ENCODE measurements at regions not wholly inside any gene's neighbourhood (a gene's known extent, or its start where the extent isn't known, plus 50 kb on each side); places are given as distances from the start of the nearest gene placed in this dataset.
"Not testable (repeated sequence)": the region's sequence is repeated elsewhere in the genome, so short reads cannot be mapped to it uniquely, and the experiment has no call there.

DNA sequence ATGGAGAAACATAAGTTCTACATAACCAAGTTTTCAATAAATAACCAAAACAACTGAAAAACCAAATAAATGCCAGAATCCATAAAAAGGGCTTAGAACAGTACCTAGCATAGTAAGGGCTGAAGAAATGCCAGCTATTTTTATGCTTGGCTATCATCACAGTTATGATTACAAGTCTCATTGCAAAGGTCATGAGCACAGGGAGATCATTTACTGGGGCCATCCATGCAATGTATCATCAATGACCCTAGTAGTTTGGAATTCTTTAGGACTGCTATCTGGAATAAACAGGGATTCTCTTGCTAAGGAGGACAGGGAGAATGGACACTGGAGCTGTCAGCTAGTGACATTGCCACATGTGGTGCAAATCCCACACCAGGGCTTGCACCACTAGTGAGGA, 92.5 kb upstream of the NAP1L1 start:
- Histone ChIP-seq H3K27ac (ENCODE audit: extremely low read depth, low read depth, low read length) (no peak overlapping the region), H3K9me3 (ENCODE audit: control insufficient read depth, insufficient read depth, low read depth, low read length) (no peaks in the 10 kb centered on the region), H3K4me3 (ENCODE audit: low read depth, low read length) (no peak overlapping the region), H3K36me3 (ENCODE audit: control insufficient read depth in 2 of 2, insufficient read depth in 1 of 2, low read length in 2 of 2) (no peaks in the 10 kb centered on the region; a peak in 1 of 3 replicates), H3K4me1 (ENCODE audit: control insufficient read depth, insufficient read depth, low read length) (no peaks in the 10 kb centered on the region)
- POLR2A ChIA-PET: no interaction called here
- CTCF ChIA-PET: interaction anchor here (1.3 kb wide), 1 partner anchor 19 kb away, joined by 3 read pairs; no protein-coding TSS in a partner anchor
- TF ChIP-seq KLF7 (tag by site-specific recombination; IDR thresholded peaks at IDR 0.05; ENCODE audit: borderline replicate concordance): no peak
- no peak for TF ChIP-seq ZNF501 (tag by site-specific recombination; IDR thresholded peaks at IDR 0.05)
- TF ChIP-seq ZBTB7A (tag by site-specific recombination; IDR thresholded peaks at IDR 0.05; ENCODE audit: low read depth): no peak
- no peak for TF ChIP-seq ZNF404 (tag by site-specific recombination; IDR thresholded peaks at IDR 0.05)
- no peak for TF ChIP-seq ZNF138 (tag by site-specific recombination; IDR thresholded peaks at IDR 0.05; ENCODE audit: borderline replicate concordance)
- no peak for TF ChIP-seq GLIS1 (tag by site-specific recombination; IDR thresholded peaks at IDR 0.05)
- no peak for TF ChIP-seq ZNF341 (tag by site-specific recombination; IDR thresholded peaks at IDR 0.05; ENCODE audit: low read depth)
- no peak for TF ChIP-seq ZNF24 (tag by site-specific recombination; IDR thresholded peaks at IDR 0.05)
- no peak for TF ChIP-seq ZNF335 (tag by site-specific recombination; conservative IDR thresholded peaks at IDR 0.05)
- no peak for TF ChIP-seq ZNF791 (tag by site-specific recombination; IDR thresholded peaks at IDR 0.05)
- TF ChIP-seq, protein P1, sequence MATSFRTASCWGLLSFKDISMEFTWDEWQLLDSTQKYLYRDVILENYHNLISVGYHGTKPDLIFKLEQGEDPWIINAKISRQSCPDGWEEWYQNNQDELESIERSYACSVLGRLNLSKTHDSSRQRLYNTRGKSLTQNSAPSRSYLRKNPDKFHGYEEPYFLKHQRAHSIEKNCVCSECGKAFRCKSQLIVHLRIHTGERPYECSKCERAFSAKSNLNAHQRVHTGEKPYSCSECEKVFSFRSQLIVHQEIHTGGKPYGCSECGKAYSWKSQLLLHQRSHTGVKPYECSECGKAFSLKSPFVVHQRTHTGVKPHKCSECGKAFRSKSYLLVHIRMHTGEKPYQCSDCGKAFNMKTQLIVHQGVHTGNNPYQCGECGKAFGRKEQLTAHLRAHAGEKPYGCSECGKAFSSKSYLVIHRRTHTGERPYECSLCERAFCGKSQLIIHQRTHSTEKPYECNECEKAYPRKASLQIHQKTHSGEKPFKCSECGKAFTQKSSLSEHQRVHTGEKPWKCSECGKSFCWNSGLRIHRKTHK (tag by site-specific recombination; IDR thresholded peaks at IDR 0.05): no peak
- no peak for TF ChIP-seq YY1 (tag by site-specific recombination; IDR thresholded peaks at IDR 0.05)
- no peak for TF ChIP-seq ZNF16 (tag by site-specific recombination; IDR thresholded peaks at IDR 0.05; ENCODE audit: low read depth)

DNA sequence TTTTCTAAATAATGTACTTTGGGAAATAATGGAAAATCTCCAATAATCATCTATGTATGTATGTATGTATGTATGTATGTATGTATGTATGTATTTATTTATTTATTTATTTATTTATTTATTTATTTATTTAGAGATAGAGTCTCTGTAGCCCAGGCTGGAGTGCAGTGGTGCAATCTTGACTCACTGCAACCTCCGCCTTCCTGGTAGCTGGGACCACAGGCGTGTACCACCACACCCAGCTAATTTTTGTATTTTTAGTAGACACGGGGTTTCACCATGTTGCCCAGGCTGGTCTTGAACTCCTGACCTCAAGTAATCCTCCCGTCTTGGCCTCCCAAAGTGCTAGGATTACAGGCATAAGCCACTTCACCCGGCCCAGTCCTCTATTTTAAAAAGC, 91.5 kb upstream of the NAP1L1 start:
- CTCF ChIA-PET: interaction anchor here (0.6 to 0.8 kb wide), 4 partner anchors 24 to 459 kb away, joined by 3 to 4 read pairs (median 3); no protein-coding TSS in a partner anchor
- H3K9me3 ChIP-seq (ENCODE audit: control insufficient read depth, insufficient read depth, low read depth, low read length); H3K27ac ChIP-seq (ENCODE audit: extremely low read depth, low read depth, low read length); H3K4me1 ChIP-seq (ENCODE audit: control insufficient read depth, insufficient read depth, low read length); POLR2A ChIA-PET; H3K4me3 ChIP-seq (ENCODE audit: low read depth, low read length); H3K36me3 ChIP-seq (ENCODE audit: control insufficient read depth in 2 of 2, insufficient read depth in 1 of 2, low read length in 2 of 2): not testable (repeated sequence)

DNA sequence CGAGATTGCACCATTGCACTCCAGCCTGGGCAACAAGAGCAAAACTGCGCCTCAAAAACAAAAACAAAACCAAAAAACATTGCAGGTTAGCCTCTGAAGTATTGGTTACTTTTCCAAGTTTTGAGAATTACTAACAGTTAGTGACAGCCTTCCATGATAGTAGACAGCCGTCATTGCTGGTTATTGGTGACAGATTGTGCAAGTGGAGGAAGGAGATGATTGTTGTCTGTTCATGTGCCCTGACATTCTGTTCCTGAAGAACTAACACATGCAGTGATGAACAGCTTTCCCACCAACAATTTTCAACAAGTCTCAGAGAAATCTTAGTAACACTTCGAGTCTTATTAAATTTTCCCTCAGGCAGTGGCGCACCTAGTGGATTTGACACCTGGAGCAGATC, 89.3 kb upstream of the NAP1L1 start:
- TF ChIP-seq ZNF292 (tag by site-specific recombination; IDR thresholded peaks at IDR 0.05; ENCODE audit: borderline replicate concordance, low read depth) (no peak), HOXC10 (CRISPR knock-in tag; IDR thresholded peaks at IDR 0.05) (no peak), ZIC2 (tag by site-specific recombination; IDR thresholded peaks at IDR 0.05) (no peak), ZNF777 (tag by site-specific recombination; IDR thresholded peaks at IDR 0.05; ENCODE audit: borderline replicate concordance) (no peak), BCL11A (tag by site-specific recombination; IDR thresholded peaks at IDR 0.05; ENCODE audit: low read depth) (no peak), ZNF747 (tag by site-specific recombination; IDR thresholded peaks at IDR 0.05) (no peak), ZNF146 (tag by site-specific recombination; IDR thresholded peaks at IDR 0.05) (no peak)
- TF ChIP-seq, protein P2, sequence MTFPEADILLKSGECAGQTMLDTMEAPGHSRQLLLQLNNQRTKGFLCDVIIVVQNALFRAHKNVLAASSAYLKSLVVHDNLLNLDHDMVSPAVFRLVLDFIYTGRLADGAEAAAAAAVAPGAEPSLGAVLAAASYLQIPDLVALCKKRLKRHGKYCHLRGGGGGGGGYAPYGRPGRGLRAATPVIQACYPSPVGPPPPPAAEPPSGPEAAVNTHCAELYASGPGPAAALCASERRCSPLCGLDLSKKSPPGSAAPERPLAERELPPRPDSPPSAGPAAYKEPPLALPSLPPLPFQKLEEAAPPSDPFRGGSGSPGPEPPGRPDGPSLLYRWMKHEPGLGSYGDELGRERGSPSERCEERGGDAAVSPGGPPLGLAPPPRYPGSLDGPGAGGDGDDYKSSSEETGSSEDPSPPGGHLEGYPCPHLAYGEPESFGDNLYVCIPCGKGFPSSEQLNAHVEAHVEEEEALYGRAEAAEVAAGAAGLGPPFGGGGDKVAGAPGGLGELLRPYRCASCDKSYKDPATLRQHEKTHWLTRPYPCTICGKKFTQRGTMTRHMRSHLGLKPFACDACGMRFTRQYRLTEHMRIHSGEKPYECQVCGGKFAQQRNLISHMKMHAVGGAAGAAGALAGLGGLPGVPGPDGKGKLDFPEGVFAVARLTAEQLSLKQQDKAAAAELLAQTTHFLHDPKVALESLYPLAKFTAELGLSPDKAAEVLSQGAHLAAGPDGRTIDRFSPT (tag by site-specific recombination; IDR thresholded peaks at IDR 0.05): no peak
- POLR2A ChIA-PET: no interaction called here

More for the DNA sequence above, 89.3 kb upstream of the NAP1L1 start:
- Histone ChIP-seq H3K36me3 (ENCODE audit: control insufficient read depth in 2 of 2, insufficient read depth in 1 of 2, low read length in 2 of 2) (no peaks in the 10 kb centered on the region; a peak in 1 of 3 replicates), H3K4me1 (ENCODE audit: control insufficient read depth, insufficient read depth, low read length) (no peaks in the 10 kb centered on the region), H3K4me3 (ENCODE audit: low read depth, low read length) (no peak overlapping the region), H3K27ac (ENCODE audit: extremely low read depth, low read depth, low read length) (no peak overlapping the region), H3K9me3 (ENCODE audit: control insufficient read depth, insufficient read depth, low read depth, low read length) (no peaks in the 10 kb centered on the region)
- CTCF ChIA-PET: no interaction called here

All from HEK293 (cell line).